Occipital lobe (tissue), 1 donor: ENCODE measurements at regions not wholly inside any gene's neighbourhood (a gene's known extent, or its start where the extent isn't known, plus 50 kb on each side); places are given as distances from the start of the nearest gene placed in this dataset.

Experiments used
- DNase-seq: peaks from one replicate; lab custom pipeline; 2025; lab: John Stamatoyannopoulos, UW

GRCh38 chr17:65366102-65366844 is 195.2 kb downstream of the AXIN2 start:
- no peak for DNase-seq

- no peak for DNase-seq
Observed at GRCh38 chr17:65365169-65365568, 196.3 kb downstream of the AXIN2 start.

GRCh38 chr17:65364438-65364837 is 197.0 kb downstream of the AXIN2 start:
- DNase-seq: no peak

- DNase-seq: no peak
Observed at GRCh38 chr17:65362826-65363225, 198.6 kb downstream of the AXIN2 start.

GRCh38 chr17:65360961-65361552 is 200.4 kb downstream of the AXIN2 start:
- DNase-seq: no peak

- DNase-seq: no peak
Observed at GRCh38 chr17:65359016-65359415, 202.4 kb downstream of the AXIN2 start.

- no peak for DNase-seq
Observed at GRCh38 chr17:65356536-65356935, 204.9 kb downstream of the AXIN2 start.

GRCh38 chr17:65355246-65355645 is 206.2 kb downstream of the AXIN2 start:
- DNase-seq: no peak

- DNase-seq: no peak
Observed at GRCh38 chr17:65349916-65350315, 211.5 kb downstream of the AXIN2 start.

GRCh38 chr17:65346166-65346565 is 209.0 kb downstream of the RGS9 start:
- no peak for DNase-seq

- no peak for DNase-seq
Observed at GRCh38 chr17:65345261-65346005, 208.3 kb downstream of the RGS9 start.

- DNase-seq: no peak
Observed at GRCh38 chr17:65340401-65340800, 203.2 kb downstream of the RGS9 start.

- DNase-seq: no peak
Observed at GRCh38 chr17:65334406-65334805, 197.2 kb downstream of the RGS9 start.

- DNase-seq: no peak
Observed at GRCh38 chr17:65332779-65333178, 195.6 kb downstream of the RGS9 start.

- DNase-seq: no peak
Observed at GRCh38 chr17:65332375-65332774, 195.2 kb downstream of the RGS9 start.

GRCh38 chr17:65328567-65328966 is 191.4 kb downstream of the RGS9 start:
- no peak for DNase-seq

- no peak for DNase-seq
Observed at GRCh38 chr17:65324611-65325342, 187.6 kb downstream of the RGS9 start.

- no peak for DNase-seq
Observed at GRCh38 chr17:65323049-65323448, 185.9 kb downstream of the RGS9 start.

GRCh38 chr17:65320820-65321219 is 183.7 kb downstream of the RGS9 start:
- DNase-seq: no peak

GRCh38 chr17:65314212-65314611 is 177.0 kb downstream of the RGS9 start:
- DNase-seq: no peak

GRCh38 chr17:65312718-65313377 is 175.7 kb downstream of the RGS9 start:
- DNase-seq: no peak
